ENCODE measurements at regions not wholly inside any gene's neighbourhood (a gene's known extent, or its start where the extent isn't known, plus 50 kb on each side); places are given as distances from the start of the nearest gene placed in this dataset.

DNA sequence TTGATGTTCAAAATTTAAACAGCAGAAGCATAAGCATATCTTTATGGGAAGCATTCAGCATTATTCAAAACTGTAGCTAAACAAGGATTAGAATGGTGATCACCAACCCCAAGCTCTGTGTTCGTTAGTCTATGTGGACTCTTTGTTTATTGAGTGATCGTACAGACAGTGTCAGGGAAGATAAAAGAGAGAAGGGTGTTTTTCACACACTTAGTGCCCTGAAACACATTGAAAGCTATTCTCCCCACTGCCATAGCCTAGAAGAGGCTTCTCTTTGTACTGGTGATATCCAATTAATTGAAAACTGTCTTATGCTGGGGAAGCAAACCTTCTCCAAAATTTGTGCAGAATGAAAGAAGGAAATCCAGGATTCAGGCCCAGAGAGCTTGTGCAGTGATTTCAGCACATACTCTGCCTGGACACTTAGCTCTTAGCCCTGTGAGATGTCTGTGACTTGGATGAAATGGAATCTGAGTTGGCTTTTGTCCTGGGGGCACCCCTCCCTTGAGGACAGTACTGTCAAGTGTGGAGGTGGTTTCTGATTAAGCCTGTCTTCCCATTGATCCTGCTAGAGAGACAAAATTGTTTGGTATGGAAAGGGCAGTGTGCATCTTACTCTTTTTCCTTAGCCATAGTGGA, 125.7 kb upstream of the MTHFD1L start:
- TF ChIP-seq, protein P1, sequence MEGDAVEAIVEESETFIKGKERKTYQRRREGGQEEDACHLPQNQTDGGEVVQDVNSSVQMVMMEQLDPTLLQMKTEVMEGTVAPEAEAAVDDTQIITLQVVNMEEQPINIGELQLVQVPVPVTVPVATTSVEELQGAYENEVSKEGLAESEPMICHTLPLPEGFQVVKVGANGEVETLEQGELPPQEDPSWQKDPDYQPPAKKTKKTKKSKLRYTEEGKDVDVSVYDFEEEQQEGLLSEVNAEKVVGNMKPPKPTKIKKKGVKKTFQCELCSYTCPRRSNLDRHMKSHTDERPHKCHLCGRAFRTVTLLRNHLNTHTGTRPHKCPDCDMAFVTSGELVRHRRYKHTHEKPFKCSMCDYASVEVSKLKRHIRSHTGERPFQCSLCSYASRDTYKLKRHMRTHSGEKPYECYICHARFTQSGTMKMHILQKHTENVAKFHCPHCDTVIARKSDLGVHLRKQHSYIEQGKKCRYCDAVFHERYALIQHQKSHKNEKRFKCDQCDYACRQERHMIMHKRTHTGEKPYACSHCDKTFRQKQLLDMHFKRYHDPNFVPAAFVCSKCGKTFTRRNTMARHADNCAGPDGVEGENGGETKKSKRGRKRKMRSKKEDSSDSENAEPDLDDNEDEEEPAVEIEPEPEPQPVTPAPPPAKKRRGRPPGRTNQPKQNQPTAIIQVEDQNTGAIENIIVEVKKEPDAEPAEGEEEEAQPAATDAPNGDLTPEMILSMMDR (IDR thresholded peaks at IDR 0.05; ENCODE audit: insufficient read depth, low read length, poor library complexity, severe bottlenecking), result no peak
- TF ChIP-seq EZH2phosphoT487 (conservative IDR thresholded peaks at IDR 0.05; ENCODE audit: low read length), result no peak

All from SU-DHL-6 (cell line).